ENCODE measurements at regions not wholly inside any gene's neighbourhood (a gene's known extent, or its start where the extent isn't known, plus 50 kb on each side); places are given as distances from the start of the nearest gene placed in this dataset.
"Not testable (repeated sequence)": the region's sequence is repeated elsewhere in the genome, so short reads cannot be mapped to it uniquely, and the experiment has no call there.

DNA sequence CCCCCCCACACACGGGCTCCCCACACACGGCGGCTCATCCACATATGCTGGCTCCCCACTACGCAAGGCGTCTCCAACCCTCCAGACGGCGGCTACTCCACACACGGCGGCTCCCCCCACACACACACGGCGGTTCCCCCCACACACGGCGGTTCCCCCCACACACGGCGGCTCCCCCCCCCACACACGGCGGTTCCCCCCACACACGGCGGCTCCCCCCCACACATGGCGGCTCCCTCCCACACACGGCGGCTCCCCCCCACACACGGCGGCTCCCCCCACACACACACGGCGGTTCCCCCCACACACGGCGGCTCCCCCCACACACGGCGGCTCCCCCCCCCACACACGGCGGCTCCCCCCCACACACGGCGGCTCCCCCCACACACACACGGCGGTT lies 97.1 kb downstream of the TTLL2 start:
- H3K4me3 ChIP-seq (ENCODE audit: low read depth in 1 of 5, low read length in 5 of 5); H3K9ac ChIP-seq (ENCODE audit: low read length in 5 of 5); H3K27ac ChIP-seq (ENCODE audit: low read depth, low read length): not testable (repeated sequence)

DNA sequence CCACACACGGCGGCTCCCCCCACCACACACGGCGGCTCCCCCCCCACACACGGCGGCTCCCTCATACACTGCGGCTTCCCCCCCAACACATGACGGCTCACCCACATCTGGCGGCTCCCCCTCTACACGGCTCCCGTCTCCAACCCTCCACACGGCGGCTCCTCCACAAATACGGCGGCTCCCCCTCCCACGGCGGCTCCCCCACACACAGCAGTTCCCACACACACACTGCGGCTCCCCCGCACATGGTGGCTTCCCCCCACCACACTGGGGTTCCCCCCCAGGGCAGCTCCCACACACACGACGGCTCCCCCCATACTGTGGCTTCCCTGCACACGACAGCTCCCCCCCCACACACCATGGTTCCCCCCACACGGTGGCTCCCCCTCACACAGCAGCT lies 98.0 kb downstream of the TTLL2 start:
- Histone ChIP-seq H3K36me3 (ENCODE audit: control insufficient read depth in 5 of 5, insufficient read depth in 5 of 5, low read length in 5 of 5) (no peaks in the 10 kb centered on the region), H3K9me3 (ENCODE audit: control insufficient read depth in 5 of 5, low read length in 5 of 5) (no peaks in the 10 kb centered on the region), H3K27me3 (ENCODE audit: control insufficient read depth in 5 of 5, insufficient read depth in 4 of 5, low read length in 5 of 5) (peaks cover 0 to 4% (median 0%) of the 10 kb centered on the region in 5 donors), H3K4me3 (ENCODE audit: low read depth in 1 of 5, low read length in 5 of 5) (no peak overlapping the region), H3K4me1 (ENCODE audit: control insufficient read depth in 5 of 5, insufficient read depth in 5 of 5, low read length in 5 of 5) (no peaks in the 10 kb centered on the region), H3K27ac (ENCODE audit: low read depth, low read length) (no peak overlapping the region), H3K9ac (ENCODE audit: low read length in 5 of 5) (no peak overlapping the region)

More for the DNA sequence above, 97.1 kb downstream of the TTLL2 start:
- H3K36me3 ChIP-seq (ENCODE audit: control insufficient read depth in 5 of 5, insufficient read depth in 5 of 5, low read length in 5 of 5); H3K9me3 ChIP-seq (ENCODE audit: control insufficient read depth in 5 of 5, low read length in 5 of 5); H3K27me3 ChIP-seq (ENCODE audit: control insufficient read depth in 5 of 5, insufficient read depth in 4 of 5, low read length in 5 of 5); H3K4me1 ChIP-seq (ENCODE audit: control insufficient read depth in 5 of 5, insufficient read depth in 5 of 5, low read length in 5 of 5): not testable (repeated sequence)

DNA sequence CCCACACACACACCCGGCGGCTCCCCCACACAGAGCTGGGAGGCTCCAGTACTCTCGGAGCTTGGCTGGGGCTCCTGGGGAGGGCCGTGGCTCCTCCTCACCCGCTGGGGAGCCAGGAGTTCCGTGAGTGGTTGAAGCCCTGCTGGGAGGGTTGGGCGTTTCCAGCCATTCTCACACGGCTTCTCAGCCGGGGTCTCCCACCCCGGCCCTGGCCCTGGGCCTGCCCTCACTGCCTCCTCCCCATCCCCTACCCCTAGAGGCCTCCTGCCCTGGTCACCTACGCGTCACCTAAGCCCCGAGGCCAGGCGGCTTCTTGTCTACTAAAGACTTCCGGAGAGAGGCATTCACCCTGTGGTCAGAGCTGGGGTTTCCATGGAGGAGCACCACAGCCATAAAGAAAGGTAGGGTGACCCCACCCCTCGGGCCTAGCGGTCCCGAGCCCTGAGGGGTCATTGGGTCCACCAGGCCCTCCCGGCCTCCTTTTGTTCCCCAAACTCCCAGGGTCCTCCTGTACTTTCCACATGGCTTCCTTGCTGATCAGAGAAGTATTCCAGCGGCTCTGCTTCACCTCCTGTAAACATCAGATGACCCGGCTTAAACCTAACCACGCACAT lies 99.3 kb downstream of the TTLL2 start:
- Histone ChIP-seq H3K36me3 (ENCODE audit: control insufficient read depth in 5 of 5, insufficient read depth in 5 of 5, low read length in 5 of 5) (no peaks in the 10 kb centered on the region), H3K4me3 (ENCODE audit: low read depth in 1 of 5, low read length in 5 of 5) (no peak overlapping the region), H3K4me1 (ENCODE audit: control insufficient read depth in 5 of 5, insufficient read depth in 5 of 5, low read length in 5 of 5) (no peaks in the 10 kb centered on the region), H3K9ac (ENCODE audit: low read length in 5 of 5) (no peak overlapping the region), H3K27me3 (ENCODE audit: control insufficient read depth in 5 of 5, insufficient read depth in 4 of 5, low read length in 5 of 5) (peaks cover 0 to 3% (median 0%) of the 10 kb centered on the region in 5 donors), H3K27ac (ENCODE audit: low read depth, low read length) (no peak overlapping the region), H3K9me3 (ENCODE audit: control insufficient read depth in 5 of 5, low read length in 5 of 5) (peaks cover 0 to 1% (median 0%) of the 10 kb centered on the region in 5 donors)

DNA sequence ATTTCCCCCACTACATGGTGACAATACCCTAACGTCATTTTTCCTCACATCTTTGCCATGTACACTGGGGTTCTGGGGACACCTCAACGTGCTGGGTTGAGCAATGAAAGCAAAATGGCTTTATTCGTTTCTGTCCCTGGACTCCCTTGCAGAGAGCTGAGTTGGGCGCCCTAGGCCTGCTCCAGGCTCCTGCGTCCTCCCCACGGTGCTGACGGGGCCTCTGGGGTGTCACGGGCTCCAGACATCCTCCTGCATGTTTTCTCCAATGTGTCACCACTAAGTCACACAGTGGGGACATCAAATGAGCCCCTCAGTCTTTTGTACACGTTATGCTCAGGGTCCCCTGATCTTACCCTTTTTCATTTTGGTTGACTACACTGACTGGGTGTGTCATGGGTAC lies 99.8 kb downstream of the TTLL2 start:
- Histone ChIP-seq H3K9ac (ENCODE audit: low read length in 5 of 5) (no peak overlapping the region), H3K4me3 (ENCODE audit: low read depth in 1 of 5, low read length in 5 of 5) (no peak overlapping the region), H3K27ac (ENCODE audit: low read depth, low read length) (no peak overlapping the region), H3K36me3 (ENCODE audit: control insufficient read depth in 5 of 5, insufficient read depth in 5 of 5, low read length in 5 of 5) (no peaks in the 10 kb centered on the region), H3K9me3 (ENCODE audit: control insufficient read depth in 5 of 5, low read length in 5 of 5) (peaks cover 0 to 6% (median 0%) of the 10 kb centered on the region in 5 donors), H3K4me1 (ENCODE audit: control insufficient read depth in 5 of 5, insufficient read depth in 5 of 5, low read length in 5 of 5) (no peaks in the 10 kb centered on the region), H3K27me3 (ENCODE audit: control insufficient read depth in 5 of 5, insufficient read depth in 4 of 5, low read length in 5 of 5) (peaks cover 0 to 3% (median 0%) of the 10 kb centered on the region in 5 donors)

DNA sequence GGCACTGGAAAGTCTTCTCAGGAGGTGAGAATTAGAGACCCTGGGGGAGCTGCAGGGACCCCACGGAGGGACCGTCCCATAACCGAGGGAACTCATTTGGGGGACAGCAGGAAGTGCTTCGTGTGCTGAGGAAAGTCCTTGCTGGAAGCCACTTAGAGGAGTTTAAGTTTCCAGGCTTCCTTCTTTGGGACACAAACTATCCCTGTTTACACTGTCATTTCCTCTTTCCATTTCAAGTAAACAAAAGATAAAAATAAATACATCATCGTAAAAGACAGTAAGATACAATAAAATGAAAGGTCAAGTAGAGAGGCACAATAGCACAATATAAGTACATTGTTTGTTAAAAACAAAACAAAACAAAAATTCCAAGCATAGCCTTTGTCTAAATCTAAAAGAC lies 101.2 kb downstream of the TTLL2 start:
- Histone ChIP-seq H3K4me1 (ENCODE audit: control insufficient read depth in 5 of 5, insufficient read depth in 5 of 5, low read length in 5 of 5) (no peaks in the 10 kb centered on the region), H3K36me3 (ENCODE audit: control insufficient read depth in 5 of 5, insufficient read depth in 5 of 5, low read length in 5 of 5) (no peaks in the 10 kb centered on the region), H3K9me3 (ENCODE audit: control insufficient read depth in 5 of 5, low read length in 5 of 5) (peaks cover 0 to 7% (median 0%) of the 10 kb centered on the region in 5 donors), H3K27me3 (ENCODE audit: control insufficient read depth in 5 of 5, insufficient read depth in 4 of 5, low read length in 5 of 5) (peaks cover 0 to 3% (median 0%) of the 10 kb centered on the region in 5 donors), H3K9ac (ENCODE audit: low read length in 5 of 5) (no peak overlapping the region), H3K4me3 (ENCODE audit: low read depth in 1 of 5, low read length in 5 of 5) (no peak overlapping the region), H3K27ac (ENCODE audit: low read depth, low read length) (no peak overlapping the region)

DNA sequence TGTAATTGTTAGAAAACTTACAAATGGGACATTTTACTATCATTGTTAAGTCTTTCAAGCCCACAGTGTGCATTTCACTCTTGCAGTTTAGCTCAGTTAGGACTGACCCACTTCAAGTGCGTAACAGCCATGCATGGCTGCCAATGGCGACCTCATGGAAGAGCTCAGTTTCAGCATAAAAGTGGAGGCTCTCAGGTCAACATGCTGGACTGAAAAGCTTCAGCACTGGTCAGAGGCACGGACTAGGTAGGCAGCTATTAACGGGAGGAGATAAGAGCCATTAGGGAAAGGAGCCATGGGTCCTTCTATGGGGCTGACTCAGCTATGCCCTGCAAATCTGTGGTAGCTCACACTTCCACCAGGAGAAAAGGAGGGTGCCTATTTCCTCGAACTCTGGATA lies 101.8 kb downstream of the TTLL2 start:
- Histone ChIP-seq H3K27ac (ENCODE audit: low read depth, low read length) (no peak overlapping the region), H3K36me3 (ENCODE audit: control insufficient read depth in 5 of 5, insufficient read depth in 5 of 5, low read length in 5 of 5) (no peaks in the 10 kb centered on the region), H3K4me1 (ENCODE audit: control insufficient read depth in 5 of 5, insufficient read depth in 5 of 5, low read length in 5 of 5) (no peaks in the 10 kb centered on the region), H3K9me3 (ENCODE audit: control insufficient read depth in 5 of 5, low read length in 5 of 5) (peaks cover 0 to 7% (median 0%) of the 10 kb centered on the region in 5 donors), H3K9ac (ENCODE audit: low read length in 5 of 5) (no peak overlapping the region), H3K27me3 (ENCODE audit: control insufficient read depth in 5 of 5, insufficient read depth in 4 of 5, low read length in 5 of 5) (peaks cover 0 to 3% (median 0%) of the 10 kb centered on the region in 5 donors), H3K4me3 (ENCODE audit: low read depth in 1 of 5, low read length in 5 of 5) (no peak overlapping the region)

DNA sequence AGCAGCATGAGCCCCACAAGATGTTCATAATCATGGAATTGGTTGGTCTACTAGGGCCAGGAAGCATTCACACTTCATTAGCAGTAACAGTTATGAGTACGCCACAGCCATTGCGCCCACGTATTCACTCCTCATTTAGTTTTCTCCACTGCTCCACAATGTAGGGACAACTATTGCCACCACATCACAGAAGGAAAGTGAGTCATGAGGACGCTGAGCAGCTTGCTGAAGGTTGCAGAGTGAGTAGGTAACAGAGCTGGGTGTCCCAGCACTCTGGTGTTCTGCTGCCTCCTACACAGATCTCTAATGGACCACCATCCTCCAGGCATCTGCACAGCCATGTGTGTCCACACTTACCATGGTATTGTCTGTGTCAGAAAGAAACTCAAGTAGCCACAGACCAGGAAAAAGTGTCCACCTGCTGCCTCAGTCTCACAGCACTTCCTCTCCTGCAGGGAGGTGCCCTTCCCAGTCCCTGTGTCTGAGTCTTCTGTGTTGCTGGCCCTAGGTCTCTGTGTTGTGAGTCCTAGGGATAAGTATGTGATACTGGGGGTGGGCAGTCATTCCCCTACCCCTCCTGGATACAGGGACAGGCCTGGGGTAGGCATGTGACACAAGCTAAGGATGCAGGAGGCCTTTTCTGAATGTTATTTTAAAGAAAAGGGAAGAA lies 103.9 kb downstream of the TTLL2 start:
- Histone ChIP-seq H3K4me3 (ENCODE audit: low read depth in 1 of 5, low read length in 5 of 5) (no peak overlapping the region), H3K4me1 (ENCODE audit: control insufficient read depth in 5 of 5, insufficient read depth in 5 of 5, low read length in 5 of 5) (no peaks in the 10 kb centered on the region), H3K9me3 (ENCODE audit: control insufficient read depth in 5 of 5, low read length in 5 of 5) (peaks cover 0 to 7% (median 0%) of the 10 kb centered on the region in 5 donors), H3K27me3 (ENCODE audit: control insufficient read depth in 5 of 5, insufficient read depth in 4 of 5, low read length in 5 of 5) (peaks cover 0 to 7% (median 4%) of the 10 kb centered on the region in 5 donors), H3K27ac (ENCODE audit: low read depth, low read length) (no peak overlapping the region), H3K36me3 (ENCODE audit: control insufficient read depth in 5 of 5, insufficient read depth in 5 of 5, low read length in 5 of 5) (no peaks in the 10 kb centered on the region), H3K9ac (ENCODE audit: low read length in 5 of 5) (no peak overlapping the region)

DNA sequence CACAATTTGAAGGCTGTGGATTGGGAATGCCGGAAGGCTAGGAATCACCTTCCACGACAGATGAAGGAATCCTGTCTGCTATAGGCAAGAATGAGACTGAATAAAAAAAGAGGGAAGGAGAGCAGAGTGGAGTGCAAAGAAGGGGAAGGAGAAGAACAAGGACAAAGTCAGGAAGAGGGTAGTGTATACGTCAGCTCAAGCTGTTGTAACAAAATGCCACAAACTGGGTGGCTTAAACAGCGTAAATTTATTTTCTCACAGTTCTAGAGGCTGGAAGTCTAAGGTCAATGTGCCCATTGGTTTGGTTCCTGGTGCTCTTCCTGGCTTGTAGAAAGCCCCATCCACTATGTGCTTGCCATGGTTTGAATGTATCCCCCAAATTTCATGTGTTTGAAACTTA lies 104.5 kb downstream of the TTLL2 start:
- Histone ChIP-seq H3K4me3 (ENCODE audit: low read depth in 1 of 5, low read length in 5 of 5) (no peak overlapping the region), H3K27me3 (ENCODE audit: control insufficient read depth in 5 of 5, insufficient read depth in 4 of 5, low read length in 5 of 5) (peaks cover 0 to 7% (median 4%) of the 10 kb centered on the region in 5 donors), H3K36me3 (ENCODE audit: control insufficient read depth in 5 of 5, insufficient read depth in 5 of 5, low read length in 5 of 5) (no peaks in the 10 kb centered on the region), H3K9me3 (ENCODE audit: control insufficient read depth in 5 of 5, low read length in 5 of 5) (peaks cover 0 to 7% (median 0%) of the 10 kb centered on the region in 5 donors), H3K27ac (ENCODE audit: low read depth, low read length) (no peak overlapping the region), H3K9ac (ENCODE audit: low read length in 5 of 5) (no peak overlapping the region), H3K4me1 (ENCODE audit: control insufficient read depth in 5 of 5, insufficient read depth in 5 of 5, low read length in 5 of 5) (no peaks in the 10 kb centered on the region)

DNA sequence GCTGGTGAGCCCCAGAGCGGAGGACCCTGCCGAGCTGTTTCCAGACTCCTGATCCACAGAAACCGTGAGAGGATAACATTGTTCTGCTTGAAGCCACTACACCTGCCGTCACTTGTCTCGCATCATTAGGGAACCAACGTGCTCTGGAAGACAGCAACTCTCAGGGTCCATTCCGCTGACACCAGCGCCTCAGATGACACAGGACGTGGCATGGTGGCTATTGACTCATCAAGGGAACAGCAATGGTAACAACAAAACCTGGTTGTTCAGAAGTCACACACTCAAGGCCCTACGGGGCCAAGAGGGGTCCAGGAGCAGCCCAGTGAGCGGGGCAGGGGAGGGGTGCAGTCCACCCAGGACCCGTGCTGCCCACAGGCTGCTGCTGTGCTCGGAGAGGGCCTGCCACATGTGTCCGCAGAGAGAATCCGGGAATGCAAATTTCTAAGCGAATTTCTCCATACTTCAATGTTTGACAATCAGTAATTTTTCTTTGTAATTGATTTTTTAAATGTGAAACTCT lies 110.4 kb downstream of the TTLL2 start:
- H3K9ac ChIP-seq (ENCODE audit: low read length in 5 of 5), result no peak overlapping the region
- no peaks in the 10 kb centered on the region for H3K36me3 ChIP-seq (ENCODE audit: control insufficient read depth in 5 of 5, insufficient read depth in 5 of 5, low read length in 5 of 5)
- no peak overlapping the region for H3K27ac ChIP-seq (ENCODE audit: low read depth, low read length)
- no peaks in the 10 kb centered on the region for H3K9me3 ChIP-seq (ENCODE audit: control insufficient read depth in 5 of 5, low read length in 5 of 5)
- H3K4me1 ChIP-seq (ENCODE audit: control insufficient read depth in 5 of 5, insufficient read depth in 5 of 5, low read length in 5 of 5), result no peaks in the 10 kb centered on the region
- H3K27me3 ChIP-seq (ENCODE audit: control insufficient read depth in 5 of 5, insufficient read depth in 4 of 5, low read length in 5 of 5), result peaks cover 0 to 7% (median 4%) of the 10 kb centered on the region in 5 donors
- H3K4me3 ChIP-seq (ENCODE audit: low read depth in 1 of 5, low read length in 5 of 5), result no peak overlapping the region

DNA sequence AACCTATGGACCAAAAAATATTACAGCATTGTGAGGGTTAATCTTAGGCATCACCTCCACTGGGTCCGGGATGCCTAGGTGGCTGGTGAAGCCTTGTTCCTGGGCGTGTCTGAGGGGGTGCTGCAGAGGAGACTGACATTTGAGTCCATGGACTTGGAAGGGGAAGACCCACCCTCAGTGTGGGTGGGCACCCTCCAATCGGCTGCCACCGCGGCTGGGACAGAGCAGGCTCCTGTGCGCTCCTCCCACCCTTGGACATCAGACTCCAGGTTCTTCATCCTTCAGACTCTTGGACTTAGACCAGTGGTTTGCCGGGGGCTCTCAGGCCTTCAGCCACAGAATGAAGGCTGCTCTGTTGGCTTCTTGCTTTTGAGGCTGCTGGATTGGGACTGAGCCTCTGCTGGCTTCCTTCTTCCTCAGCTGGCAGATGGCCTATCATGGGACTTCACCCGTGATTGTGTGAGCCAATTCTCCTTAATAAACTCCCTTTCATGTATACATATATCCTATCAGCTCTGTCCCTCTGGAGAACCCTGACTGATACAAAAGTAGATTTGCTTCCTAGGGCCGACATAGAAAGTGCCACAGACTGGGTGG lies 113.1 kb downstream of the TTLL2 start:
- H3K36me3 ChIP-seq (ENCODE audit: control insufficient read depth in 5 of 5, insufficient read depth in 5 of 5, low read length in 5 of 5), result no peaks in the 10 kb centered on the region
- H3K4me1 ChIP-seq (ENCODE audit: control insufficient read depth in 5 of 5, insufficient read depth in 5 of 5, low read length in 5 of 5), result no peaks in the 10 kb centered on the region
- H3K4me3 ChIP-seq (ENCODE audit: low read depth in 1 of 5, low read length in 5 of 5), result no peak overlapping the region
- no peak overlapping the region for H3K9ac ChIP-seq (ENCODE audit: low read length in 5 of 5)
- no peaks in the 10 kb centered on the region for H3K9me3 ChIP-seq (ENCODE audit: control insufficient read depth in 5 of 5, low read length in 5 of 5)
- no peak overlapping the region for H3K27ac ChIP-seq (ENCODE audit: low read depth, low read length)
- no peaks in the 10 kb centered on the region for H3K27me3 ChIP-seq (ENCODE audit: control insufficient read depth in 5 of 5, insufficient read depth in 4 of 5, low read length in 5 of 5)
